ENCODE measurements at regions not wholly inside any gene's neighbourhood (a gene's known extent, or its start where the extent isn't known, plus 50 kb on each side); places are given as distances from the start of the nearest gene placed in this dataset.

DNA sequence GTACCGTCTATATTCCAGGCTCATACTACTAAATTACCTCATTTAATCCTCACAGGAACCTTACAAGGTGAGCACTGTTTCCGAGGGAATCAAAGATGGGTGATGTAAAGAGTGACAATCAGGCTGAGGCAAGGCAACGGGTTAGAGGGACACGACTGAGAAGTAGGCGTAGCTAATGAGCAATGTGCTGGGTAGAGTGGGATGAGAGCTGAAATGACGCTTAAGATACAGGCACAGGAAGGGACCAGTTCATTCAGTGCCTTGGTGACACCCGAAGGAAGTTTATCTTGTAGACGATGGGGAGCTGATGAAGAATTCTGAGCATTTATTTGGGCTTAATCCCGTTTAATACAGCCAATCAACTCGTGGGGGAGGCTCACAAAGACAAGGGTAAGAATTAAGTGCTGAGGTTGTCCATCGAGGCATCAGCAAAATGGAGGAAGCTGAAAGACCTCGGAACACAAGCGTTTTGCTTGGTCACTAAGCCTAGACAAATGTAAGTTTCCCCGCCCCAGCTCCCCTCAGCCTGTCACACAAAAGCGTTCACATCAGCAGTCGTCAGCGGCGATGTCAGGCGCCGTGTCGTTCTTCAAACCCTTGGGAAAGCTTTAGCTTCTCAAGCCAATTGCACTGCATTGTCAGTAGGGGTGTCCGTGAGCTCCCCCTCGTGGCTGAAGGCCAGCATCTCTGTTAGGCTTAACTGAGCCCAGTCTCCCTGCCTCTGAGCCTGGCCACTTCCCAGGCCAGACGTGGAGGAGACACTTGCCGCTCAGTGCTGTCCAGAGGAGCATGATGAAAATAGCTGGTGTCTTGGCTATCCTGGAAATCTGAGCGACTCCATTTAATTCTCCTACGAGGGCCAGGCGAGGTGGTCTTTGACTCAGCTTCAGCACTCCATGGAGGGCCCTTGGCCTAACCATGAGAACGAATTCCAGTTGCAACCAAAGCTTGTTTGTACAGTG, 288.5 kb upstream of the G2E3 start:
- TF ChIP-seq, protein P1, sequence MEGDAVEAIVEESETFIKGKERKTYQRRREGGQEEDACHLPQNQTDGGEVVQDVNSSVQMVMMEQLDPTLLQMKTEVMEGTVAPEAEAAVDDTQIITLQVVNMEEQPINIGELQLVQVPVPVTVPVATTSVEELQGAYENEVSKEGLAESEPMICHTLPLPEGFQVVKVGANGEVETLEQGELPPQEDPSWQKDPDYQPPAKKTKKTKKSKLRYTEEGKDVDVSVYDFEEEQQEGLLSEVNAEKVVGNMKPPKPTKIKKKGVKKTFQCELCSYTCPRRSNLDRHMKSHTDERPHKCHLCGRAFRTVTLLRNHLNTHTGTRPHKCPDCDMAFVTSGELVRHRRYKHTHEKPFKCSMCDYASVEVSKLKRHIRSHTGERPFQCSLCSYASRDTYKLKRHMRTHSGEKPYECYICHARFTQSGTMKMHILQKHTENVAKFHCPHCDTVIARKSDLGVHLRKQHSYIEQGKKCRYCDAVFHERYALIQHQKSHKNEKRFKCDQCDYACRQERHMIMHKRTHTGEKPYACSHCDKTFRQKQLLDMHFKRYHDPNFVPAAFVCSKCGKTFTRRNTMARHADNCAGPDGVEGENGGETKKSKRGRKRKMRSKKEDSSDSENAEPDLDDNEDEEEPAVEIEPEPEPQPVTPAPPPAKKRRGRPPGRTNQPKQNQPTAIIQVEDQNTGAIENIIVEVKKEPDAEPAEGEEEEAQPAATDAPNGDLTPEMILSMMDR (IDR thresholded peaks at IDR 0.05; ENCODE audit: partially characterized antibody, unreplicated experiment), result peak; percentile 84
- Mint-ChIP-seq H3K27ac (ENCODE audit: unreplicated experiment) (peak overlapping the region; percentile 41), H3K4me1 (ENCODE audit: low read depth, unreplicated experiment) (peaks cover 10% of the 10 kb centered on the region), H3K4me3 (ENCODE audit: unreplicated experiment) (peak overlapping the region; percentile 44), H3K27me3 (ENCODE audit: unreplicated experiment) (no peaks in the 10 kb centered on the region), H3K9me3 (ENCODE audit: unreplicated experiment) (no peaks in the 10 kb centered on the region), H3K36me3 (ENCODE audit: unreplicated experiment) (no peaks in the 10 kb centered on the region)
- peak; percentile 91 for DNase-seq

GRCh38 chr14:30271811-30272323, 287.1 kb upstream of the G2E3 start:
- Mint-ChIP-seq H3K27ac (ENCODE audit: unreplicated experiment) (peak overlapping the region; percentile 20), H3K9me3 (ENCODE audit: unreplicated experiment) (no peaks in the 10 kb centered on the region), H3K4me3 (ENCODE audit: unreplicated experiment) (no peak overlapping the region), H3K27me3 (ENCODE audit: unreplicated experiment) (no peaks in the 10 kb centered on the region), H3K36me3 (ENCODE audit: unreplicated experiment) (no peaks in the 10 kb centered on the region), H3K4me1 (ENCODE audit: low read depth, unreplicated experiment) (peaks cover 10% of the 10 kb centered on the region)
- TF ChIP-seq, protein P1 (IDR thresholded peaks at IDR 0.05; ENCODE audit: partially characterized antibody, unreplicated experiment), result no peak
- no peak for DNase-seq

DNA sequence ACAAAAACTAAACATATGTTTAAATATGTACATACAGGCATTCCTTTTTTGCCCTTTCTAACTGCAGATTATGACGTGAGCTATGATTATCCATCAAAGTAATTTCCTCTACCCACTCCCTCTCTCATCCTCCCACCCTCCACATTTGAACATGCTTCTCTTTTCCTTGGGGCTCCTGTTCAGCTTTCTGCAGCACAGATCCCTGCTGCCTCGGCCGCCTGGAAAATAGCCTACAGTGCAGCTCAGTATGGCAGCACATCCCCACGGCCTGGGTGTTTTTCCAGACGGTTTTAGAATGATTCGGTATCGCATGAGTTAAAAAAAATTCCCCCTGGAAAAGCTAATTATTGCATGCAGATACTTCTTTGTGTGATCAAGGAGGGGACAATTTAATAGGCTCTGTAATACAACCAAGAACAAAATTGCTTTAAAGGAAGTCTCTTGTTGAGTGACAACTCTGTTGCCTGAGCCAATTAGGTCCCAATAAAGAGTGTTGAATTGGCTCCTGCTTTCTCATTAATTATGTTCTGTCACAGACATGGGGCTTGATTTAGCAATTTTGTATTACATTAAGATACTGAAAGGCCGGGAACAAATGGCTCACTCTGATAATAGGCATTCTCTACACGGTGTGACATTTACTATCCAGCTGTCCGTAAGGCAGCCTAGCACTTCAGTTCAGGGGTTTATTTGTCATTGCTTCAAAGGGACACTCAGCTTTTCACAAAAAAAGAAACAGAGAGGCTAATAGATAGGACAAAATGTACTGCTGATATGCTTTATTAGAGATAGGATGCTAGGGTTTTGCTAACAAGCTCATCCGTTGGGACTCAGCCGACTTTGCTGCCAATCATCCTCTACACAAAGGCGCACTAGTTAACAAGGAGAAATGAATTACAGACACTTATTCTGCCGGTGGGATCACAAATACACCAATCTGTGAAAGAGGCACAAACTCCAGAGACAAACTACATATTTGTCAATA, 285.8 kb upstream of the G2E3 start:
- Mint-ChIP-seq H3K36me3 (ENCODE audit: unreplicated experiment) (no peaks in the 10 kb centered on the region), H3K27me3 (ENCODE audit: unreplicated experiment) (no peaks in the 10 kb centered on the region), H3K9me3 (ENCODE audit: unreplicated experiment) (no peaks in the 10 kb centered on the region), H3K4me3 (ENCODE audit: unreplicated experiment) (no peak overlapping the region), H3K27ac (ENCODE audit: unreplicated experiment) (peak overlapping the region; percentile 82), H3K4me1 (ENCODE audit: low read depth, unreplicated experiment) (peaks cover 10% of the 10 kb centered on the region)
- TF ChIP-seq, protein P1 (IDR thresholded peaks at IDR 0.05; ENCODE audit: partially characterized antibody, unreplicated experiment), result no peak
- DNase-seq, result peak; percentile 24

DNA sequence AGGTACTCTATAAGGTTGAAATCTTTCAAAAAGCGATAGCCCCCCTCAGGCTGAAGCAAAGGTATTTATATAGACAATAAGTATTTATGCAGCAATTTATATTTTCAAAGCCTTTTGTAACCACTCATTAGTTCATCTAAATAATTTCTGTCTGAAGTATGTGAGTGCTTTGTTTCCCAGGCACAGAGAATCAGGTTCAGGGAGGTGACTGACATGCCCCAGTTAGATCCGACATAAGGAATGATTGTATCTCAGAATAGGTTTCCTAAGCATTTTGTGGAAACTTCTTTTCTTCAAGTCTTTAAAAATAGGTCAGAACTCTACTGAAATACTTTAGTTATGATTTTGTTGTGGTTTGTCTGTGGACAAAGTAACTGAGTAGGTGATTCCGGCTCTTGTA, 283.4 kb upstream of the G2E3 start:
- TF ChIP-seq, protein P1 (IDR thresholded peaks at IDR 0.05; ENCODE audit: partially characterized antibody, unreplicated experiment), result no peak
- H3K27ac Mint-ChIP-seq (ENCODE audit: unreplicated experiment), result no peak overlapping the region
- H3K9me3 Mint-ChIP-seq (ENCODE audit: unreplicated experiment), result no peaks in the 10 kb centered on the region
- H3K36me3 Mint-ChIP-seq (ENCODE audit: unreplicated experiment), result no peaks in the 10 kb centered on the region
- peaks cover 10% of the 10 kb centered on the region for H3K4me1 Mint-ChIP-seq (ENCODE audit: low read depth, unreplicated experiment)
- no peak for DNase-seq
- H3K4me3 Mint-ChIP-seq (ENCODE audit: unreplicated experiment), result no peak overlapping the region
- H3K27me3 Mint-ChIP-seq (ENCODE audit: unreplicated experiment), result no peaks in the 10 kb centered on the region

Measured in glutamatergic neuron (in vitro differentiated cells).